OCI-LY3 (cell line): ENCODE measurements at regions not wholly inside any gene's neighbourhood (a gene's known extent, or its start where the extent isn't known, plus 50 kb on each side); places are given as distances from the start of the nearest gene placed in this dataset.

ENCODE experiments used
- H2AFZ ChIP-seq: fragments of 200-600, 300-600 bp; shearing (Covaris generic); 2 replicates; pipeline ENCODE4 v1.6.0; 2014; ENCODE audit warnings: antibody characterized with exemption, low read depth, low read length
- H3K27ac ChIP-seq: fragments of 200-600, 300-600 bp; sonication (generic); 2 replicates; pipeline ENCODE4 v1.5.1; 2014; ENCODE audit warnings: mild to moderate bottlenecking, low read length, moderate library complexity, mixed read lengths
- H3K27me3 ChIP-seq: fragments of 200-600, 300-600 bp; sonication (generic); 2 replicates; pipeline ENCODE4 v1.6.1; 2014; ENCODE audit warnings: low read depth, low read length, mixed read lengths
- H3K36me3 ChIP-seq: fragments of 200-600, 300-600 bp; sonication (generic); replicated peaks from 2 replicates; pipeline ENCODE3; 2014; ENCODE audit warnings: low read depth, low read length, mixed read lengths
- H3K4me1 ChIP-seq: fragments of 300-600, 200-600 bp; sonication (generic); 2 replicates; pipeline ENCODE4 v1.6.1; 2014; ENCODE audit warnings: low read length, mixed read lengths
- H3K4me2 ChIP-seq: fragments of 200-600, 300-600 bp; sonication (generic); 2 replicates; pipeline ENCODE4 v1.6.1; 2014; ENCODE audit warnings: low read length, mixed read lengths
- H3K4me3 ChIP-seq: fragments of 300-600, 200-600 bp; sonication (generic); 2 replicates; pipeline ENCODE4 v1.5.1; 2014; ENCODE audit warnings: antibody characterized with exemption, mild to moderate bottlenecking, low read length, moderate library complexity
- H3K79me2 ChIP-seq: fragments of 300-600, 200-600 bp; shearing (Covaris generic); 2 replicates; pipeline ENCODE4 v1.6.1; 2014; ENCODE audit warnings: mild to moderate bottlenecking, low read length, mixed read lengths
- H3K9ac ChIP-seq: fragments of 300-600, 200-600 bp; shearing (Covaris generic); 2 replicates; pipeline ENCODE4 v1.6.0; 2014; ENCODE audit warnings: mild to moderate bottlenecking, low read length, moderate library complexity
- H3K9me3 ChIP-seq: fragments of 200-600, 300-600 bp; shearing (Covaris generic); 2 replicates; pipeline ENCODE4 v1.6.1; 2014; ENCODE audit warnings: low read length, mixed read lengths; ENCODE audit not compliant: insufficient read depth
- H4K20me1 ChIP-seq: fragments of 200-600, 300-600 bp; sonication (generic); 2 replicates; pipeline ENCODE4 v1.6.1; 2016; ENCODE audit warnings: low read length, mixed read lengths; ENCODE audit not compliant: insufficient read depth
- EZH2phosphoT487 ChIP-seq: fragments of 200-600 bp; shearing (Covaris generic); IDR thresholded peaks from 2 replicates; pipeline ENCODE4 v1.6.1; 2018; ENCODE audit warnings: antibody characterized with exemption, mixed run types, low read depth
- TF ChIP-seq, protein P1 (sequence below): fragments of 200-600, 300-600 bp; sonication (generic); IDR thresholded peaks from 2 replicates; pipeline ENCODE4 v1.5.1; 2014; ENCODE audit warnings: antibody characterized with exemption, low read length, low read depth

DNA sequence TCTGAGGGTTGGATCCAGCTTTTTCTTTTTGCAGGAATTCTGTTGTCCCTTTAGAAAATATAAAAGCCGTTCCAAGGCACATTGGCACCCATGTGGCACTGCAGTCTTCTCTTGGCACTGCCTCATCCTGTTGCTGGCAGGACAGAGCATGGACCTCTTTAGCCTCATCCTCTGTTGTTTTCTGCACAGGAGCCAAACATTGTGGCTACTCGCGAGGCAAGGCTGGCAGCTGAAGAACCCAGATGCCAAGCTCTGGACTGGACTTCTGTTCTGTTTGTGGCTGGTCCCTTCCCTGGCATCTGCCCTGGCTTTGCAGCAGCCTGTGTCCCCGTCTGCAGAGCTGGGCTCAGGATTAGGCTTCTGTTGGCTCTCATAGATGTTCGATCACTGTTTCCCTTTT lies 224.7 kb upstream of the TBC1D5 start:
- no peak overlapping the region for H3K4me3 ChIP-seq

DNA sequence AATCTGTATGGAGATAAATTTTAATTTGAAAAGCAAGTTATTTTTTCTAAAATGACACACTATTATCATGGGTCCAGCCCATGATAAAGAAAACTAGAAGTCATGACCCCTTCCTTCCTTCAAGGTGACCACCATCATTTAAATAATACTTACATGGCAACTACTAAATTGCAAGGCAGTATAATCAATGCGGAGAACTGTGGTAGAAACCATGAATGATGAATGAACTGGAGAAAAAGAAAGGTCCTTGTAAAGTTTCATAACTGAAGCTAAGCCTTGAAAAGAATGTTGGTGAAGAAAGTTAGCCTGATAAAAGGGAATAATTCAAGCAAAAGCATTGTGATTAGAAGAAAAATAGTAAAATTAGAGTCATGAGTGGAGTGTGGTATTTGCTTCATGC lies 222.9 kb upstream of the TBC1D5 start:
- no peak overlapping the region for H3K27ac ChIP-seq
- H3K4me3 ChIP-seq, result no peak overlapping the region
- no peak overlapping the region for H3K9ac ChIP-seq
- H3K79me2 ChIP-seq, result no peaks in the 10 kb centered on the region
- no peak overlapping the region for H2AFZ ChIP-seq
- TF ChIP-seq, protein P1, sequence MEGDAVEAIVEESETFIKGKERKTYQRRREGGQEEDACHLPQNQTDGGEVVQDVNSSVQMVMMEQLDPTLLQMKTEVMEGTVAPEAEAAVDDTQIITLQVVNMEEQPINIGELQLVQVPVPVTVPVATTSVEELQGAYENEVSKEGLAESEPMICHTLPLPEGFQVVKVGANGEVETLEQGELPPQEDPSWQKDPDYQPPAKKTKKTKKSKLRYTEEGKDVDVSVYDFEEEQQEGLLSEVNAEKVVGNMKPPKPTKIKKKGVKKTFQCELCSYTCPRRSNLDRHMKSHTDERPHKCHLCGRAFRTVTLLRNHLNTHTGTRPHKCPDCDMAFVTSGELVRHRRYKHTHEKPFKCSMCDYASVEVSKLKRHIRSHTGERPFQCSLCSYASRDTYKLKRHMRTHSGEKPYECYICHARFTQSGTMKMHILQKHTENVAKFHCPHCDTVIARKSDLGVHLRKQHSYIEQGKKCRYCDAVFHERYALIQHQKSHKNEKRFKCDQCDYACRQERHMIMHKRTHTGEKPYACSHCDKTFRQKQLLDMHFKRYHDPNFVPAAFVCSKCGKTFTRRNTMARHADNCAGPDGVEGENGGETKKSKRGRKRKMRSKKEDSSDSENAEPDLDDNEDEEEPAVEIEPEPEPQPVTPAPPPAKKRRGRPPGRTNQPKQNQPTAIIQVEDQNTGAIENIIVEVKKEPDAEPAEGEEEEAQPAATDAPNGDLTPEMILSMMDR, result no peak
- TF ChIP-seq EZH2phosphoT487, result no peak
- H3K4me2 ChIP-seq, result no peak overlapping the region
- no peaks in the 10 kb centered on the region for H4K20me1 ChIP-seq
- H3K9me3 ChIP-seq, result no peaks in the 10 kb centered on the region
- H3K4me1 ChIP-seq, result no peaks in the 10 kb centered on the region
- no peaks in the 10 kb centered on the region for H3K36me3 ChIP-seq
- H3K27me3 ChIP-seq, result no peaks in the 10 kb centered on the region

More for the DNA sequence above, 224.7 kb upstream of the TBC1D5 start:
- no peaks in the 10 kb centered on the region for H3K9me3 ChIP-seq
- no peaks in the 10 kb centered on the region for H3K36me3 ChIP-seq
- no peak overlapping the region for H3K27ac ChIP-seq
- TF ChIP-seq, protein P1, result no peak
- no peak for TF ChIP-seq EZH2phosphoT487
- no peaks in the 10 kb centered on the region for H3K27me3 ChIP-seq
- H3K9ac ChIP-seq, result no peak overlapping the region
- H4K20me1 ChIP-seq, result no peaks in the 10 kb centered on the region
- H2AFZ ChIP-seq, result no peak overlapping the region
- H3K79me2 ChIP-seq, result no peaks in the 10 kb centered on the region
- H3K4me1 ChIP-seq, result no peaks in the 10 kb centered on the region
- H3K4me2 ChIP-seq, result no peak overlapping the region

DNA sequence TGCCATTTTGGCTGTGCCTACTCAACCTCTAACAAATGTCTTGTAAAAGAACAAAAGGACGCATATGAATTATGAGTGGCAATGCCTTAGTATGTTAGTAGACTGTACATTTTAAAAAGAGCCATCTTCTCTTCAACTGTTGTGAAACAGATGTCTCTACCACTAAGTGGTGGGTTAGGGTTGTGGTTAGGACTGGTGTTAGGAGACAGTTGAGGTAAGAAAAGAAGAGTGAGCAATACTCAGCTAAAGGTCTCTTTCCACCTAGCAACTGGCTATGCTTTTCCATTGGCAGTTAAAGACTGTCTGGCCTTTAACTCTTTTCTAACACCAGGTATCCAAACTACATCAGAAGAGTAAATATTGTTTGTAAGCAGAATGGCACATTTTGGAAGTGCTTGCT lies 221.7 kb upstream of the TBC1D5 start:
- Histone ChIP-seq H3K4me1 (no peaks in the 10 kb centered on the region), H3K4me3 (no peak overlapping the region)

DNA sequence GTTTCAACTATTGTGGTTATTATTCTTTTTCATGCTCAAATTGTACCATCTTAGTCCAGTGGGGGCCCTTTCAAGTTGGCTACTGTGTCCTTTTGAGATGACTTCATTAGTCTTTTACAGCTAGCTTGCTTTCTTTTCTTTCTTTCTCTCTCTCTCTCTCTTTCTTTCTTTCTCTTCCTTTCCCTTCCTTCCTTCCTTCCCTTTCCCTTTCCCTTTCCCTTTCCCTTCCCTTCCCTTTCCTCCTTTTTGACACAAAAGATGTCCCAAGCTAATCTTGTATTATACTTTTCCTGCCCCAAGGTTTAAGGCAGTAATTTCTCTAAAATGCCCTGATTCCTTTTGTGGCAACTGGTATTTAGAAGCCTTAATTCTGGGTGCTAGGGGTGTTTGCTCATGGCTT lies 213.0 kb upstream of the TBC1D5 start:
- Histone ChIP-seq H3K79me2 (no peaks in the 10 kb centered on the region), H3K27me3 (no peaks in the 10 kb centered on the region), H3K27ac (no peak overlapping the region), H4K20me1 (no peaks in the 10 kb centered on the region), H3K36me3 (no peaks in the 10 kb centered on the region), H3K9ac (no peak overlapping the region), H3K4me1 (no peaks in the 10 kb centered on the region), H2AFZ (no peak overlapping the region), H3K4me2 (no peak overlapping the region), H3K9me3 (no peaks in the 10 kb centered on the region), H3K4me3 (no peak overlapping the region)
- TF ChIP-seq EZH2phosphoT487, result no peak
- TF ChIP-seq, protein P1, result no peak

More for the DNA sequence above, 221.7 kb upstream of the TBC1D5 start:
- Histone ChIP-seq H3K9me3 (no peaks in the 10 kb centered on the region), H3K79me2 (no peaks in the 10 kb centered on the region), H2AFZ (no peak overlapping the region), H4K20me1 (no peaks in the 10 kb centered on the region), H3K9ac (no peak overlapping the region), H3K27ac (no peak overlapping the region), H3K4me2 (no peak overlapping the region), H3K36me3 (no peaks in the 10 kb centered on the region), H3K27me3 (no peaks in the 10 kb centered on the region)
- TF ChIP-seq EZH2phosphoT487, result no peak
- TF ChIP-seq, protein P1, result no peak
